Activated gamma-delta T cell treated with anti-CD3 and anti-CD28 coated beads, Interleukin-2, amount 50 U/mL, for 16 hours (primary cell): ENCODE measurements at regions not wholly inside any gene's neighbourhood (a gene's known extent, or its start where the extent isn't known, plus 50 kb on each side); places are given as distances from the start of the nearest gene placed in this dataset.
"Not testable (repeated sequence)": the region's sequence is repeated elsewhere in the genome, so short reads cannot be mapped to it uniquely, and the experiment has no call there.

Experiments used
- DNase-seq: peaks from one replicate; pipeline ENCODE4 v3.0.0-alpha.2; 2020; ENCODE audit warnings: low read depth

GRCh38 chr1:221880182-221880581 lies 138.3 kb upstream of the DUSP10 start:
- no peak for DNase-seq

- no peak for DNase-seq
Observed at GRCh38 chr1:221878134-221878533, 136.2 kb upstream of the DUSP10 start.

GRCh38 chr1:221877311-221877710 lies 135.4 kb upstream of the DUSP10 start:
- DNase-seq: no peak

- no peak for DNase-seq
Observed at GRCh38 chr1:221875004-221875330, 133.1 kb upstream of the DUSP10 start.

- no peak for DNase-seq
Observed at GRCh38 chr1:221874285-221875003, 132.6 kb upstream of the DUSP10 start.

- no peak for DNase-seq
Observed at GRCh38 chr1:221873673-221874072, 131.8 kb upstream of the DUSP10 start.

- DNase-seq: no peak
Observed at GRCh38 chr1:221871056-221871455, 129.2 kb upstream of the DUSP10 start.

GRCh38 chr1:221869779-221870178 lies 127.9 kb upstream of the DUSP10 start:
- no peak for DNase-seq

- DNase-seq: no peak
Observed at GRCh38 chr1:221868593-221869303, 126.9 kb upstream of the DUSP10 start.

- no peak for DNase-seq
Observed at GRCh38 chr1:221867003-221867402, 125.1 kb upstream of the DUSP10 start.

GRCh38 chr1:221865808-221866207 lies 123.9 kb upstream of the DUSP10 start:
- DNase-seq: no peak

GRCh38 chr1:221863635-221864034 lies 121.7 kb upstream of the DUSP10 start:
- no peak for DNase-seq

GRCh38 chr1:221862971-221863370 lies 121.1 kb upstream of the DUSP10 start:
- DNase-seq: no peak

GRCh38 chr1:221858818-221859611 lies 117.1 kb upstream of the DUSP10 start:
- DNase-seq: no peak

- not testable (repeated sequence) for DNase-seq
Observed at GRCh38 chr1:221857094-221857444, 115.2 kb upstream of the DUSP10 start.

GRCh38 chr1:221856228-221857093 lies 114.6 kb upstream of the DUSP10 start:
- DNase-seq: no peak

GRCh38 chr1:221855156-221855555 lies 113.3 kb upstream of the DUSP10 start:
- no peak for DNase-seq

GRCh38 chr1:221851336-221851735 lies 109.4 kb upstream of the DUSP10 start:
- DNase-seq: no peak

- DNase-seq: no peak
Observed at GRCh38 chr1:221850470-221851187, 108.7 kb upstream of the DUSP10 start.

GRCh38 chr1:221849897-221850296 lies 108.0 kb upstream of the DUSP10 start:
- no peak for DNase-seq

- no peak for DNase-seq
Observed at GRCh38 chr1:221849110-221849509, 107.2 kb upstream of the DUSP10 start.
